Caco-2 (cell line): ENCODE measurements at regions not wholly inside any gene's neighbourhood (a gene's known extent, or its start where the extent isn't known, plus 50 kb on each side); places are given as distances from the start of the nearest gene placed in this dataset.
"Not testable (repeated sequence)": the region's sequence is repeated elsewhere in the genome, so short reads cannot be mapped to it uniquely, and the experiment has no call there.

Source experiments
- BruUV-seq: library from RNA; stranded (reverse); fragments of 400-500 nt; replicated peaks from 2 replicates; lab custom pipeline; 2021; lab: Mats Ljungman, UMichigan
- CTCF ChIA-PET: fragments of 300-600 bp; sonication (Branson Sonifier 250); formaldehyde crosslinking; loops from one replicate; lab custom pipeline; 2022; ENCODE audit warnings: antibody characterized with exemption; lab: Charles Lee
- POLR2A ChIA-PET: fragments of 300-600 bp; sonication (Branson Sonifier 250); formaldehyde crosslinking; loops from one replicate; lab custom pipeline; 2022; ENCODE audit warnings: antibody characterized with exemption; lab: Charles Lee
- DNase-seq, 2 experiments: peaks; one replicate each; pipeline versions ENCODE4 v3.0.0 to v3.0.0-alpha.2; 2020 to 2022
- H3K27me3 ChIP-seq: replicated peaks from 2 replicates; pipeline ENCODE4 v1.6.0; 2011; ENCODE audit warnings: low read length; ENCODE audit not compliant: control insufficient read depth, insufficient read depth
- H3K36me3 ChIP-seq: 2 replicates; pipeline ENCODE4 v1.5.1; 2011; ENCODE audit warnings: low read length; ENCODE audit not compliant: control insufficient read depth, insufficient read depth
- H3K4me1 ChIP-seq: fragments of 250-450 bp; sonication (Bioruptor Pico); 2 replicates; pipeline ENCODE4 v1.5.1; 2020; ENCODE audit warnings: mild to moderate bottlenecking
- H3K4me3 ChIP-seq: 2 replicates; pipeline ENCODE4 v1.5.1; 2011; ENCODE audit warnings: low read depth, mild to moderate bottlenecking, control low read depth, low read length
- H3K9me3 ChIP-seq: fragments of 250-450 bp; sonication (Bioruptor Pico); 2 replicates; pipeline ENCODE4 v1.5.1; 2020; ENCODE audit warnings: mild to moderate bottlenecking, moderate library complexity
- H3K27ac Mint-ChIP-seq: one replicate; pipeline ENCODE4 v1.8.0; 2022; ENCODE audit warnings: mixed read lengths; ENCODE audit not compliant: unreplicated experiment
- H3K27me3 Mint-ChIP-seq: one replicate; pipeline ENCODE4 v1.8.0; 2022; ENCODE audit warnings: mixed read lengths; ENCODE audit not compliant: insufficient read depth, unreplicated experiment
- H3K36me3 Mint-ChIP-seq: one replicate; pipeline ENCODE4 v1.8.0; 2022; ENCODE audit warnings: mild to moderate bottlenecking, mixed read lengths; ENCODE audit not compliant: insufficient read depth, unreplicated experiment
- H3K4me1 Mint-ChIP-seq: one replicate; pipeline ENCODE4 v1.8.0; 2022; ENCODE audit warnings: low read depth, mixed read lengths; ENCODE audit not compliant: unreplicated experiment
- H3K4me3 Mint-ChIP-seq: one replicate; pipeline ENCODE4 v1.8.0; 2022; ENCODE audit warnings: mild to moderate bottlenecking, moderate library complexity, mixed read lengths; ENCODE audit not compliant: unreplicated experiment
- H3K9me3 Mint-ChIP-seq: one replicate; pipeline ENCODE4 v1.8.0; 2022; ENCODE audit warnings: mixed read lengths; ENCODE audit not compliant: unreplicated experiment
- CTCF ChIP-seq, 2 experiments: fragments of 200-600 bp in 1 of 2; IDR thresholded peaks; 1 replicate in 1 of 2; 2 replicates in 1 of 2; pipeline versions ENCODE4 v1.5.1 to v1.8.0; 2011 to 2022; ENCODE audit warnings: antibody characterized with exemption in 1 of 2, control low read depth in 1 of 2, inconsistent platforms in 1 of 2, low read depth in 1 of 2, low read length in 1 of 2, mild to moderate bottlenecking in 1 of 2, moderate library complexity in 1 of 2; ENCODE audit not compliant: insufficient read depth in 1 of 2, severe bottlenecking in 1 of 2, unreplicated experiment in 1 of 2
- intact Hi-C: fragments of 100-400 bp; cut with micrococcal nuclease; formaldehyde crosslinking; loops from one replicate; pipeline ENCODE4 v1.10.0; 2022; ENCODE audit not compliant: unreplicated experiment

GRCh38 chrX:13412208-13412600, 92.4 kb upstream of the ATXN3L start:
- Histone ChIP-seq H3K36me3 (no peaks in the 10 kb centered on the region), H3K4me3 (no peak overlapping the region), H3K9me3 (no peaks in the 10 kb centered on the region), H3K27me3 (no peaks in the 10 kb centered on the region), H3K4me1 (no peaks in the 10 kb centered on the region)
- H3K4me1 Mint-ChIP-seq: no peaks in the 10 kb centered on the region
- no peaks in the 10 kb centered on the region for H3K36me3 Mint-ChIP-seq
- ChIA-PET POLR2A (no interaction called here), CTCF (no interaction called here)
- H3K27me3 Mint-ChIP-seq: no peaks in the 10 kb centered on the region
- no TSS peak for BruUV-seq
- peaks cover 2% of the 10 kb centered on the region for H3K9me3 Mint-ChIP-seq
- DNase-seq: no peak
- TF ChIP-seq CTCF (IDR thresholded peaks at IDR 0.05; ENCODE audit: insufficient read depth in 1 of 2, low read depth in 1 of 2, low read length in 1 of 2, severe bottlenecking in 1 of 2, unreplicated experiment in 1 of 2): no peak
- intact Hi-C loops: no loop called here
- H3K27ac Mint-ChIP-seq: no peak overlapping the region
- H3K4me3 Mint-ChIP-seq: no peak overlapping the region

- H3K4me1 Mint-ChIP-seq: no peaks in the 10 kb centered on the region
- H3K27me3 Mint-ChIP-seq: no peaks in the 10 kb centered on the region
- Histone ChIP-seq H3K4me1 (no peaks in the 10 kb centered on the region), H3K36me3 (no peaks in the 10 kb centered on the region), H3K9me3 (no peaks in the 10 kb centered on the region), H3K4me3 (no peak overlapping the region), H3K27me3 (no peaks in the 10 kb centered on the region)
- H3K4me3 Mint-ChIP-seq: no peak overlapping the region
- CTCF ChIA-PET: no interaction called here
- TF ChIP-seq CTCF (IDR thresholded peaks at IDR 0.05; ENCODE audit: insufficient read depth in 1 of 2, low read depth in 1 of 2, low read length in 1 of 2, severe bottlenecking in 1 of 2, unreplicated experiment in 1 of 2): no peak
- H3K36me3 Mint-ChIP-seq: no peaks in the 10 kb centered on the region
- POLR2A ChIA-PET: no interaction called here
- BruUV-seq: no TSS peak
- peaks cover 8% of the 10 kb centered on the region for H3K9me3 Mint-ChIP-seq
- H3K27ac Mint-ChIP-seq: no peak overlapping the region
- DNase-seq: no peak
- intact Hi-C loops: no loop called here
Measured at GRCh38 chrX:13411496-13412207, 91.8 kb upstream of the ATXN3L start.

GRCh38 chrX:13408599-13408998, 88.7 kb upstream of the ATXN3L start:
- H3K27ac Mint-ChIP-seq, CTCF ChIA-PET, H3K9me3 ChIP-seq, H3K27me3 Mint-ChIP-seq, BruUV-seq, H3K4me3 Mint-ChIP-seq, intact Hi-C loops, H3K4me3 ChIP-seq, POLR2A ChIA-PET, H3K4me1 Mint-ChIP-seq, H3K36me3 Mint-ChIP-seq, H3K27me3 ChIP-seq, DNase-seq, H3K4me1 ChIP-seq, H3K36me3 ChIP-seq: not testable (repeated sequence)
- peaks cover 21% of the 10 kb centered on the region for H3K9me3 Mint-ChIP-seq

GRCh38 chrX:13404777-13405176, 84.9 kb upstream of the ATXN3L start:
- H3K4me1 ChIP-seq, H3K4me3 ChIP-seq, H3K36me3 Mint-ChIP-seq, H3K4me1 Mint-ChIP-seq, intact Hi-C loops, BruUV-seq, H3K27me3 ChIP-seq, H3K9me3 ChIP-seq, H3K36me3 ChIP-seq, H3K27me3 Mint-ChIP-seq, H3K4me3 Mint-ChIP-seq, CTCF ChIA-PET, H3K27ac Mint-ChIP-seq, POLR2A ChIA-PET, DNase-seq: not testable (repeated sequence)
- peaks cover 21% of the 10 kb centered on the region for H3K9me3 Mint-ChIP-seq
